GM23248 (cell line): ENCODE measurements at regions not wholly inside any gene's neighbourhood (a gene's known extent, or its start where the extent isn't known, plus 50 kb on each side); places are given as distances from the start of the nearest gene placed in this dataset.

Source experiments
- EZH2 ChIP-seq: fragments of 200-600 bp; sonication (generic); IDR thresholded peaks from 2 replicates; pipeline ENCODE4 v1.6.1; 2018; ENCODE audit warnings: antibody characterized with exemption, mild to moderate bottlenecking; ENCODE audit not compliant: insufficient read depth, poor library complexity, severe bottlenecking
- EZH2phosphoT487 ChIP-seq: fragments of 200-600 bp; sonication (generic); IDR thresholded peaks from 2 replicates; pipeline ENCODE4 v1.6.1; 2018; ENCODE audit warnings: antibody characterized with exemption, moderate library complexity, mild to moderate bottlenecking, low read depth; ENCODE audit not compliant: insufficient read depth

DNA sequence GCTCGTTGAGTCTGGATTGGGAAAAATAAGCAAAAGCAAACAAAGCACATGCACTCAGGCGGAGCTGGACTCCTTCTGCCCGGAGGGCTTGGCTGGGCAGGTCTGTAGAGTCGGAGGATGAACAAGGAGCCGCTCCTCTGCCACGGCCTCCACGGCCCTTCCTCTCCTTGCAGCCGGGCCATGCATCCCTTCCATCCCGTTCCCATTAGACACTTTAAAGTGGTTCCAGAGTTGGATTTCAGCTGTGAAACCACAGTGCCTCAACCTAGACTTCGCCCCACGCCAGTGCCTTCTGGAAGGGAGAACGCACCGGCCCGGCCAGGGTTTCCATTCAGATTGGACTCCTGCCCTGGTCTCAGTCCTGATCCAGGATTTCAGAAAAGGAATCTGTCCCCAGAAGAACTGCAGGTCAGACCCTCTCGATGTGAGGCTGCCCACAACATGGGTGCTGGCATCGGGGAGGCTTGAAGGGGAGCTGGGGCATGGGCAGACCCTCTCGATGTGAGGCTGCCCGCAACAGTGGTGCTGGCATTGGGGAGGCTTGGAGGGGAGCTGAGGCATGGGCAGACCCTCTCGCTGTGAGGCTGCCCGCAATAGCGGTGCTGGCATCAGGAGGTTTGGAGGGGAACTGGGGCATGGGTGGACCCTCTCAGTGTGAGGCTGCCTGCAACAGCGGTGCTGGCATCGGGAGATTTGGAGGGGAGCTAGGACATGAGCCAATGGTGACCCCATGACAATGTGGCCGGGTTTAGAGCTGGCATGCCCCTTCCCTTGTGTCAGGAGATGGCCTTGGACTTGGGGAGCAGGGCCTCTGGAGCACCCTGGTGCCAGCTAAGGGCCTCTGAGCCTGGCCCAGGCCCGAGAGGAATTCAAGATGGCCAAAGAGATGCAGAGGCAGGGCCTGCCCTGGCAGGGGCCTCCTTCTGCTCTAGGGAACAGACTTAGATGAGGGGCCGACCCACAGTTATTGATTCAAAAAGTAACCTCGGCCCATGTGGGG, 304.5 kb downstream of the NDUFA10 start:
- TF ChIP-seq EZH2 = no peak
- no peak for TF ChIP-seq EZH2phosphoT487
